C4-2B (cell line): ENCODE measurements at regions not wholly inside any gene's neighbourhood (a gene's known extent, or its start where the extent isn't known, plus 50 kb on each side); places are given as distances from the start of the nearest gene placed in this dataset.

Experiments
- CTCF ChIP-seq: fragments of 450-650 bp; conservative IDR thresholded peaks from 2 replicates; pipeline ENCODE4 v1.5.1; 2017; ENCODE audit warnings: mild to moderate bottlenecking
- ZFX ChIP-seq: fragments of 450-650 bp; IDR thresholded peaks from 2 replicates; pipeline ENCODE4 v1.6.1; 2017

GRCh38 chr4:41859087-41859486 lies 76.1 kb upstream of the TMEM33 start:
- TF ChIP-seq CTCF (no peak), ZFX (no peak)
